ENCODE measurements at regions not wholly inside any gene's neighbourhood (a gene's known extent, or its start where the extent isn't known, plus 50 kb on each side); places are given as distances from the start of the nearest gene placed in this dataset.

DNA sequence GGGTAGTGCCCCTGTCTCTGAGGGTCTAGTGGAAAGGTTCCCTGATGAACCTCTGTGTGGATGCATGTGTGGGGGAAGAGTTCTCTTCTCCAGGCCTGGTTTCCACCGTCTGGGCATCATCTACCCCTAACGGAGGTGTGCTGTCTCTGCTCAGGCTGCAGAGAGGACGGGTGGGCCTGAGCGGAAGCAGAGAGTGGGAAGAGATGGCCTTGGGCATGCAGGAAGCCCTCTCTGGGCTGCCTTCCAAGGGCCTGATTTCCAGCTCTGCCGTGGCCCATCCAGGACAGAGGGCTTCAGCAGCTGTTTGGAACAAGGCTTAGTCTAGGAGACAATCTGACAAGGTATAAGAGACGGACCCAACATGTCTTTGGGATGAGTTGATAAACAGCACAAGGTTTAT lies 220.1 kb upstream of the DTNBP1 start:
- TF ChIP-seq, protein P1, sequence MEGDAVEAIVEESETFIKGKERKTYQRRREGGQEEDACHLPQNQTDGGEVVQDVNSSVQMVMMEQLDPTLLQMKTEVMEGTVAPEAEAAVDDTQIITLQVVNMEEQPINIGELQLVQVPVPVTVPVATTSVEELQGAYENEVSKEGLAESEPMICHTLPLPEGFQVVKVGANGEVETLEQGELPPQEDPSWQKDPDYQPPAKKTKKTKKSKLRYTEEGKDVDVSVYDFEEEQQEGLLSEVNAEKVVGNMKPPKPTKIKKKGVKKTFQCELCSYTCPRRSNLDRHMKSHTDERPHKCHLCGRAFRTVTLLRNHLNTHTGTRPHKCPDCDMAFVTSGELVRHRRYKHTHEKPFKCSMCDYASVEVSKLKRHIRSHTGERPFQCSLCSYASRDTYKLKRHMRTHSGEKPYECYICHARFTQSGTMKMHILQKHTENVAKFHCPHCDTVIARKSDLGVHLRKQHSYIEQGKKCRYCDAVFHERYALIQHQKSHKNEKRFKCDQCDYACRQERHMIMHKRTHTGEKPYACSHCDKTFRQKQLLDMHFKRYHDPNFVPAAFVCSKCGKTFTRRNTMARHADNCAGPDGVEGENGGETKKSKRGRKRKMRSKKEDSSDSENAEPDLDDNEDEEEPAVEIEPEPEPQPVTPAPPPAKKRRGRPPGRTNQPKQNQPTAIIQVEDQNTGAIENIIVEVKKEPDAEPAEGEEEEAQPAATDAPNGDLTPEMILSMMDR (IDR thresholded peaks at IDR 0.05; ENCODE audit: low read depth, low read length) = no peak
- TF ChIP-seq EZH2phosphoT487 (IDR thresholded peaks at IDR 0.05; ENCODE audit: low read depth) = no peak
- Histone ChIP-seq H3K27ac (ENCODE audit: low read length) (no peak overlapping the region), H3K79me2 (ENCODE audit: low read length) (no peaks in the 10 kb centered on the region), H3K27me3 (ENCODE audit: low read depth, low read length) (no peaks in the 10 kb centered on the region; the same call in 1 of the 2 replicates), H3K9me3 (ENCODE audit: insufficient read depth, low read length) (no peaks in the 10 kb centered on the region), H4K20me1 (ENCODE audit: insufficient read depth, low read length) (no peaks in the 10 kb centered on the region), H3K9ac (ENCODE audit: low read length) (no peak overlapping the region), H3K36me3 (replicated peaks; ENCODE audit: low read depth, low read length) (no peaks in the 10 kb centered on the region), H3K4me2 (ENCODE audit: low read length) (no peak overlapping the region), H2AFZ (ENCODE audit: low read depth, low read length) (no peak overlapping the region), H3K4me3 (ENCODE audit: low read length) (no peak overlapping the region), H3K4me1 (ENCODE audit: low read length) (peaks cover 37% of the 10 kb centered on the region)

DNA sequence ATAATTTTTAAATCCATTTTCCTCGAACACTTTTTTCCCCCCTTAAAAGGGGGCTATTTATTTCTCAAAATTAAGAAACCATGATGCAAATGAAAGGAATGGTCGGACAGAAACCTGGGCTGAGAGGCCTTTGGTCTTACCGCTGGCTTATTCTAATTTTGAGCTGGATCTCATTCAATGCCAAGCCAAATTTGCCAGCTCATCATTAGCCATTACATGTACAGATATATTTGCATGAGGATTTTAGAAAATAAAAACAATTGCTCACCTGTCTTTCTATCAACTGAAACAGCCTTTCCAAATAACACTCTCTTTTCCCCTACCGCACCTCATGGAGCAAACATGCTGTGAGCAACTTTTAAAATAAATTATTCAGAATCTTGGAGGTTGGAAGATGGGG lies 219.5 kb upstream of the DTNBP1 start:
- Histone ChIP-seq H3K4me1 (ENCODE audit: low read length) (peaks cover 36% of the 10 kb centered on the region), H3K79me2 (ENCODE audit: low read length) (no peaks in the 10 kb centered on the region), H3K9me3 (ENCODE audit: insufficient read depth, low read length) (no peaks in the 10 kb centered on the region), H3K4me3 (ENCODE audit: low read length) (no peak overlapping the region), H3K4me2 (ENCODE audit: low read length) (no peak overlapping the region), H3K9ac (ENCODE audit: low read length) (no peak overlapping the region), H3K36me3 (replicated peaks; ENCODE audit: low read depth, low read length) (no peaks in the 10 kb centered on the region), H4K20me1 (ENCODE audit: insufficient read depth, low read length) (no peaks in the 10 kb centered on the region), H3K27ac (ENCODE audit: low read length) (no peak overlapping the region), H2AFZ (ENCODE audit: low read depth, low read length) (no peak overlapping the region), H3K27me3 (ENCODE audit: low read depth, low read length) (no peaks in the 10 kb centered on the region; the same call in 1 of the 2 replicates)
- TF ChIP-seq, protein P1 (IDR thresholded peaks at IDR 0.05; ENCODE audit: low read depth, low read length) = no peak
- TF ChIP-seq EZH2phosphoT487 (IDR thresholded peaks at IDR 0.05; ENCODE audit: low read depth) = no peak

DNA sequence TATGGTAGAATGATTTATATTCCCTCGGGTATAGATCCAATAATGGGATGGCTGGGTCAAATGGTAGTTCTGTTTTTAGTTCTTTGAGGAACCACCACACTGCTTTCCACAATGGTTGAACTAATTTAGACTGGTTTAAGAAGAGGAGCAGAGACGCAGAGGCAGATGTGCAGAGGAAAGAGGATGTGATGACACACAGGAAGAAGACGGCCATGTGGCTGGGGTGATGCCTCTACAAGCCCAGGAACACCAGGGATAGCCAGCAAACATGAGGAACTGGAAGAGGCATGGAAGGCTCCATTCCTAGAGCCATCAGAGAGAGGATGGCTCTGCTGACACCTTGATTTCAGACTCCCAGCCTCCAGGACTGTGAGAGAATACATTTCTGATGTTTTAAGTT lies 218.3 kb upstream of the DTNBP1 start:
- H3K4me3 ChIP-seq (ENCODE audit: low read length) = no peak overlapping the region
- no peaks in the 10 kb centered on the region for H3K79me2 ChIP-seq (ENCODE audit: low read length)
- H3K4me2 ChIP-seq (ENCODE audit: low read length) = no peak overlapping the region
- no peak overlapping the region for H3K9ac ChIP-seq (ENCODE audit: low read length)
- peak overlapping the region; percentile 70; the same call in 1 of the 2 replicates for H2AFZ ChIP-seq (ENCODE audit: low read depth, low read length)
- H3K36me3 ChIP-seq (replicated peaks; ENCODE audit: low read depth, low read length) = no peaks in the 10 kb centered on the region
- peaks cover 43% of the 10 kb centered on the region for H3K4me1 ChIP-seq (ENCODE audit: low read length)
- TF ChIP-seq EZH2phosphoT487 (IDR thresholded peaks at IDR 0.05; ENCODE audit: low read depth) = no peak
- no peaks in the 10 kb centered on the region for H4K20me1 ChIP-seq (ENCODE audit: insufficient read depth, low read length)
- no peak overlapping the region for H3K27ac ChIP-seq (ENCODE audit: low read length)
- H3K9me3 ChIP-seq (ENCODE audit: insufficient read depth, low read length) = no peaks in the 10 kb centered on the region
- no peaks in the 10 kb centered on the region; the same call in 1 of the 2 replicates for H3K27me3 ChIP-seq (ENCODE audit: low read depth, low read length)

DNA sequence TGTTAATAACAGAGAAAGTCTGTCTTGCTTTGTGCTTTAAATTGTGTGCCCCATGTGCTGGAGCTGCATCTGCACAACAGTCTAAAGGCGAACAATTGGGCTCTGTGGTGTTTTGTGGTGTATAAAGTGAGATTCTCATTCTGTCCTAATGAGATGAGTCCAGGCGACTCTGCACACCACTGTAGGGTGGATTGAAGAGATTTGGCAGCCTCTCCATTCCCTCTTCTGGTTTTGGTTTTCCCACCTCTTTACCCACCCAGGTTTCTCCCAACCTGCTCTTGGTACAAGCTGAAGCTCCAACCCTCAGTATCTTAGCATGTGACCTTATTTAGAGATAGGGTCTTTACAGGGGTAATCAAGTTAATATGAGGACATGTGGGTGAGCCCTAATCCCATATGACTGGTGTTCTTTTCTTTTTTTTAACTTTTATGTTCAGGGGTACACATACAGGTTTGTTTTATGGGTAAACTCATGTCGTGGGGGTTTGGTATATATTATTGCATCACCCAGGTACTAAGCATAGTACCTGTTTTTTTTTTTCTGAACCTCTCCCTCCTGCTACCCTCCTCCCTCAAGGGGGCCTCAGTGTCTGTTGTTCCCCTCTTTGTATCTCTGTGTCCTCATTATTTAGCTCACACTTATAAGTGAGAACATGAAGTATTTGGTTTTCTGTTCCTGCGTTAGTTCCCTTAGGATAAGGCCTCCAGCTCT lies 217.6 kb upstream of the DTNBP1 start:
- no peak for TF ChIP-seq EZH2phosphoT487 (IDR thresholded peaks at IDR 0.05; ENCODE audit: low read depth)
- TF ChIP-seq, protein P1 (IDR thresholded peaks at IDR 0.05; ENCODE audit: low read depth, low read length) = no peak
- Histone ChIP-seq H3K27ac (ENCODE audit: low read length) (peak overlapping the region; percentile 55), H3K9ac (ENCODE audit: low read length) (peak overlapping the region; percentile 52), H4K20me1 (ENCODE audit: insufficient read depth, low read length) (no peaks in the 10 kb centered on the region), H3K27me3 (ENCODE audit: low read depth, low read length) (no peaks in the 10 kb centered on the region; the same call in 1 of the 2 replicates), H3K9me3 (ENCODE audit: insufficient read depth, low read length) (no peaks in the 10 kb centered on the region), H3K4me2 (ENCODE audit: low read length) (peak overlapping the region; percentile 75), H3K79me2 (ENCODE audit: low read length) (no peaks in the 10 kb centered on the region), H3K4me1 (ENCODE audit: low read length) (peaks cover 50% of the 10 kb centered on the region), H3K36me3 (replicated peaks; ENCODE audit: low read depth, low read length) (no peaks in the 10 kb centered on the region), H3K4me3 (ENCODE audit: low read length) (peak overlapping the region; percentile 43), H2AFZ (ENCODE audit: low read depth, low read length) (peak overlapping the region; percentile 79)
